ENCODE measurements at regions not wholly inside any gene's neighbourhood (a gene's known extent, or its start where the extent isn't known, plus 50 kb on each side); places are given as distances from the start of the nearest gene placed in this dataset.
"Not testable (repeated sequence)": the region's sequence is repeated elsewhere in the genome, so short reads cannot be mapped to it uniquely, and the experiment has no call there.

DNA sequence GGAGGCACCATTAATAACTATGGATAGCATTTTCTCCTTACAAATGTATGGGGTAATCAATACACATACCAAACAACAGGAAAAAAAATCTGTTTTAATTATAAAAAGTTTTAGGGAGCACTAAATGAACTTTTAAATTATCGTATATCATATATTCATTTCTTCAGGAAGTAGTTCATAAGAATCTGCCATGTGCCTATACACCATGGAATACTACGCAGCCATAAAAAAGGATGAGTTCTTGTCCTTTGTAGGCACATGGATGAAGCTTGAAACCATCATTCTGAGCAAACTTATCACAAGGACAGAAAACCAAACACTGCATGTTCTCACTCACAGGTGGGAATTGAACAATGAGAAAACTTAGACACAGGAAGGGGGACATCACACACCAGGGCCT, 162.1 kb upstream of the RASA1 start:
- DNase-seq (ENCODE audit: low read depth), result no peak

DNA sequence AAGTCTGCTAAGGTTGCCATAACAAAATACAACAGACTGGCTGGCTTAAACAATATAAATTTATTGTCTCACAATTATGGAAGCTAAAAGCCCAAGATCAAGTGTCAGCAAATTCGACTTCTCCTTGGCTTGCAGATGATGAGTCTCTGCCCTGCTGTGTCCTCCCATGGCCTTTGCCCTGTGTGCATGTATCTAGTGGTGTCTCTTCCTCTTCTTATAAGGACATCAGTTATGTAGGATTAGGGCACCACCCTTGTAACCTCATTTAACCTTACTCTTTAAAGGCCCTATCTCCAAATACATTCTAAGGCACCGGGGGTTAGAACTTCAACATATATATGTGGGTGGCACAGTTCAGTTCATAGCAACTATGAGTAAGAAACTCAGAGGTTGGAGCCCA, 157.9 kb upstream of the RASA1 start:
- no peak for DNase-seq (ENCODE audit: low read depth)

- no peak for DNase-seq (ENCODE audit: low read depth)
Observed at GRCh38 chr5:87110721-87111120, 157.0 kb upstream of the RASA1 start.

DNA sequence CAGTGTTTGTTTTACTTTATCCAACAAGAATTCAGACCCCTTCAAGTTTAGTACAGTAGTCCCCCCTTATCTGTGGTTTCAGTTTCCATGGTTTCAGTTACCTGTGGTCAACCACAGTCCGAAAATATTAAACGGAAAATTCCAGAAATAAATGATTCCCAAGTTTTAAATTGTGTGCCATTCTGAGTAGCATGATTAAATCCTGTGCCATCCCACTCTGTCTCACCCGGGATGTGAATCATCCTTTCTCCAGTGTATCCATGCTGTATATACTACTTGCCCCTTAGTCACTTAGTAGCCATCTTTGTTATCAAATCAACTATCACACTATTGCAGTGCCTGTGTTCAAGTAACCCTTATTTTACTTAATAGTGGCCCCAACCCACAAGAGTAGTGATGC, 153.8 kb upstream of the RASA1 start:
- no peak for DNase-seq (ENCODE audit: low read depth)

DNA sequence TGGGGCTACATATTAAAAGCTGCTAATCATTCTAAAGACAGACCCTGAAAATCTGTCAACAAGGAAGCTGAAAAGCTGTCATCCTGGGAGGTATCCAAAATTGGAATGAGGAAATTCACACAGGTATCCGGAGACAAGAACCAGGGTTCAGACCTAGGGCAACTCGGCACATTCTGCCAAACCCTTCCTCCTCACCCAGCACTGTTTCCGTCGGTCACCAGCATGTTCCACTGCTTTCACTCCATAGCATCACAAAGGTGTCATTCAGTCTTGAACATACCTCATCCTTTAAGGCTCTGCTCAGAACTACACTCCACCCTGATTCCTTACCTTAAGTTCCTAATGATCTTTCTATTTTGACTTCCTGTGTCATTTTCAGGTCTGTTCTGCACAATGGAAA, 153.1 kb upstream of the RASA1 start:
- DNase-seq (ENCODE audit: low read depth), result no peak

DNA sequence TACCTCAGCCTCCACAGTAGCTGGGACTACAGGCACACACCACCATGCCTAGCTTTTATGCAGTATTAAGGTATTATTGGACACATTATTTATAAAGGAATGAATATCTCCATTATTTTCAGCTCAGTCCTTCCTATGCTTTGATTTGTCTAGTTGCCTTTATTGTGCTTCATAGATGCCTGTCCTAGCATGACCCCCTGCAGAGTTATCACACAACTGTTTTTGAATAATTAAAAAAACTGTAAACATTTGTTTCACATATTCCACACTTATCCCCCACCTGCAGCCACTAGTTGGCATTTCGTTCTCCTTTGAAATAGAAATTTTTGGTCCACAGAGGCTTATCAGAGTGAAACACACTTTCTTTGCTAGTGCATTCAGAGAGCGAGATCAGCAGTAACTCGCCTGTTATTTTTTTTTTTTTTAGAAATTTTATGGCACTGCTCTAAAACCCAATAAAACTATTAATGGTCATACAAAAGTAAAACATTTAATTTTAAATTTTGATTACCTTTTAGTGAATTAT, 151.8 kb upstream of the RASA1 start:
- DNase-seq (ENCODE audit: low read depth), result no peak

DNA sequence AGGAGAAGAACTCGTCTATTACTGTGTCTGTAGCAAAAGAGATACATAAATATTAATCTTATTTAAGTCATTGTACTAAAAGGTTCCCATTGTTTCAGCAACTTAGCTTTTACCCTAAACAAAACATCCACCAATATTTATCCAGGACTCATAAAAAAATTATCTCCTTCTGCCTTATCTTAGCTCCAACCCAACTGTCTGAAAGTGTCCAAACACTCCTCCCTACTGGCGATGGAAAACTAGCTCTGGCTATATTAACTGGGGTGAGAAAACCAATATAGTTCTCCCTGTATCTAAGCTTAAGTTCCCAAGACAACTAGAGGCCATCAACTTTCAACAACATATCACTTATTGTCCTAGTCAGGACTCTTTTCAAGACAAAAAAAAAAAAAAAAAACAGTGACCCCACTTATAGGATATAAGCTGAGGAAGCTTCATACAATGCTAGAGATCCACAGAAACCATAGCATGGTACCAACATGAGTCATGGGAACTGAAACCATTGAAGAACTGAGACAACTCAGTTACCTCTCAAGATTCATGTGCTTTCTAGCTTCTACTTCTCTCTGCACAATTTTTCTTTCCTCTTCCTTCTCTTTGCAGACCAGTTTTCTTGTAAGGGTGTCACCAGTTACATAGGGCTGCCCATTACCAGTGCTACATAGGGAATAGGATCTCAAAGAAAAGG, 150.7 kb upstream of the RASA1 start:
- no peak for DNase-seq (ENCODE audit: low read depth)

DNA sequence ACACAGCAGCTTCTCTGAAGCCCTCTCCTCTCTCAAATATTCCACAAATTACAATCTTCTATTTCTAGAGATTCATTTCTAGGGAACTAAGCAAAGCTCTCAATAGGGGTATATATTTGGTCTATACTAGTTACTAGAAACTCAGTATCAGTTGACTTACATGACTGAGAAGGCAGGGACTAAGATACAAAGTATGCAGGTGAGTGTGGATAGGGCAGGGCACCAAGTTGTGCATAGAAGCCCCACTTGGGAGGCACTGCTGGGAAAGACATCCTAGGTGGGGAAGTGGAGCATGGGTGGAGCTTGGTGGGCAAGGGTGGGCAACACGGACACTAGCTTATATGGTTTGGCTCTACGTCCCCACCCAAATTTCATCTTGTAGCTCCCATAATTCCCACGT, 148.1 kb upstream of the RASA1 start:
- DNase-seq (ENCODE audit: low read depth), result no peak

GRCh38 chr5:87120518-87121303, 147.0 kb upstream of the RASA1 start:
- no peak for DNase-seq (ENCODE audit: low read depth)

- DNase-seq (ENCODE audit: low read depth), result no peak
Observed at GRCh38 chr5:87121304-87122150, 146.2 kb upstream of the RASA1 start.

DNA sequence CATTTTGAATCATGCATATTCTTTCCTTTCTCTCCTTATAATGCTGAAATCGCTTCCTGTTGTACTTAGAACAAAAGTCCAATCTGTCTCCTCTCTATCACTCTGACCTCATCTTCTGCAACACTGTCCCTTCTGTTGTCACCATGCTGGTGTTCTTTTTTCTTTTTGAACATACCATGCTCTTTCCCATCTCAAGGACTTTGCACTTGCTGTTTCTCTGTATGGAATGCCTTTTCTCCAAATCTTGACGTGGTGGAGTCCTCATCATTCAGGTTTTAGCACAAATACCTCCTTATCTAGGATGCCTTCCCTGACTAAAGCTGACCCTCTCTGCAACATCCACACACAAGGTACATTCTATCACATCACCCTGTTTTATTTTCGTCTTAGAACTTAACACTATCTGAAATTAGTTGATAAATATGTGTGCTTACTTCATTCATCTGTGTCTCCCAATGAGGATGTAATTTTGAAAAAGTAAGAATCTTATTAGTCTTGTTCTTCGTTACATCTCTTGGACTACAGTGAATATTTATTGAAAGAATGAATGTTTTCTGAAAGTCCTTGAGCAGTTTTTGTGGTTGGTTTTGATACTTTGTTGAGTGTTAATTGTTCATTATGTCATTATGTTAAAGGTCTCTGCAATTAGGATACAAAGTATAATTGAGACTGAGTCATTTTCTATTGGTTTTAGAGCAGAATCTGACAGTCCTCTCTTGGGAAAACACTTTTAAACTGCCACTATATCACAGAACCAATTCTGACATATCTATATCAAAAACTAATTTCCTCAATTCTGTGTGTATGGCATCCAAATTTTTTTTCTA, 145.3 kb upstream of the RASA1 start:
- DNase-seq (ENCODE audit: low read depth), result no peak

GRCh38 chr5:87125766-87126165, 141.9 kb upstream of the RASA1 start:
- no peak for DNase-seq (ENCODE audit: low read depth)

GRCh38 chr5:87126869-87127268, 140.8 kb upstream of the RASA1 start:
- no peak for DNase-seq (ENCODE audit: low read depth)

GRCh38 chr5:87127426-87127825, 140.3 kb upstream of the RASA1 start:
- no peak for DNase-seq (ENCODE audit: low read depth)

GRCh38 chr5:87127956-87128687, 139.6 kb upstream of the RASA1 start:
- DNase-seq (ENCODE audit: low read depth), result no peak

DNA sequence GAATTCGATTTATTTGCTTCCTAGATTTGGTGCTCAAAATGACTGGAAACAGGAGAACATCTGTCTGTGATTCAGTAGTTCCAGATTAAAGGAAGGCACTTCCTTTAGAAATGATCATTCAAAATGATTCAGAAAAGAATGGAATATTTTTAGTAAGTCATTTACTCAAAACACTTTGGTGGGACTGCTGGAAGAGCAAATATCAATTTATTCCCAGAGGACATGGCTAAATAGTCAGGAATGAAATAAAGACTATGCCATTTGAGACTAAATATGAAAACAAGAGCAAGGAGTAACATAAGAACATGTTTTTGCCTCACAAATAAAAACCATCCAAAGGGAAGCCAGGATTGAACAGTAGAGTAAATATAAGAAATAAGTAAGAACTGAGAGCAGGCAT, 138.6 kb upstream of the RASA1 start:
- no peak for DNase-seq (ENCODE audit: low read depth)

GRCh38 chr5:87132696-87133095, 135.0 kb upstream of the RASA1 start:
- DNase-seq (ENCODE audit: low read depth), result no peak

DNA sequence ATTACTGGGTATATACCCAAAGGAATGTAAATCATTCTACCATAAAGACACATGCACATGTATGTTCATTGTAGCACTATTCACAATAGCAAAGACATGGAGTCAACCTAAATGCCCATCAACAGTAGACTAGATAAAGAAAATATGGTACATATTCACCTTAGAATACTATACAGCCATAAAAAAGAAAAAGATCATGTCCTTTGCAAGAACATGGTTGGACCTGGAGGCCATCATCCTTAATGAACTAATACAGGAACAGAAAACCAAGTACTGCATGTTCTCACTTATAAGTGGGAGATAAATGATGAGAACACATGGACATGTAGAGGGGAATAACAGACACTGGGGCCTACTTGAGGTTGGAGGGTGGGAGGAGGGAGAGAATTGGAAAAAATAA, 133.2 kb upstream of the RASA1 start:
- not testable (repeated sequence) for DNase-seq (ENCODE audit: low read depth)

GRCh38 chr5:87136096-87136495, 131.6 kb upstream of the RASA1 start:
- DNase-seq (ENCODE audit: low read depth), result no peak

DNA sequence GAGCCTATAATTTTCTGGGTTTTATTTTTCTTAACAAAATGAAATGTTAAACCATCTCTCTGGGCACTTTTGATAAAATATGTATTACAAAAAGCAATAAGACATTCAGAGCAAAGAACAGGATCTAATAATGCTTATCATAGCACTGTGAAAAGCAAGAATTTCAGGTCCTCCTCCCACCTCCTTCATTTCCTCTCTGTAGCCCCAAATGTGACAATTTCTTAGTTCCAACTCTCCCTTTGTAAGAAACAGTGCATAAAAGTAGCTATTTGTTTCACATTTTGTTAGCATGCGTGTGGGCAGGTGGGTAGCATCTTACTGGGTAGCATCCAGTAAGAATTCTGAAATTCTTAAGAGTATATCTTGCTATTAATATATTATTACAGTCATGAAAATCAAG, 130.9 kb upstream of the RASA1 start:
- no peak for DNase-seq (ENCODE audit: low read depth)

DNA sequence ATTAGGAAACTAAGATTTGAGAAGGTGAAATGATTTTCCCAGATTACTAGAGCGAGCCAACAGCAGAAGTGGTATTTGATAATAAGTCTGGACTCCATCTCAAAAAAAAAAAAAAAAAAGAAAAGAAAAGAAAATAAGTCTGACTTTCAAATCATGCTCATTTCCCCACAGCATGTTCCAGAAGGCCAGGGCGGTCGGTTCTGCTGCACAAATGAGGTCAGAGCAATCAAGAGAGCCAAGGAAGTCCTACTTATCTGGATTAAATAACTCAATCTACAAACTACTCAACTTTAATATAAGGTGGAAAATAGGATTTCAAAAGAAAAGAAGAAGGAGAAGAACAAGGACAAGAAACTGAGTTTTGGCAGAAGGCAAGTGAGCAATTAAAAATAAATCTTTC, 130.4 kb upstream of the RASA1 start:
- DNase-seq (ENCODE audit: low read depth), result no peak

Measured in T follicular helper cell (primary cell).